ENCODE measurements at regions not wholly inside any gene's neighbourhood (a gene's known extent, or its start where the extent isn't known, plus 50 kb on each side); places are given as distances from the start of the nearest gene placed in this dataset.

GRCh38 chr12:69061574-69061973 is 128.6 kb upstream of the CPM start:
- TF ChIP-seq CTCF (IDR thresholded peaks at IDR 0.05), result no peak
- TF ChIP-seq POLR2AphosphoS5 (IDR thresholded peaks at IDR 0.05), result no peak

All from esophagus muscularis mucosa (tissue), 3 donors.